ENCODE measurements at regions not wholly inside any gene's neighbourhood (a gene's known extent, or its start where the extent isn't known, plus 50 kb on each side); places are given as distances from the start of the nearest gene placed in this dataset.

GRCh38 chr20:60486315-60486714, 528.1 kb downstream of the CDH26 start:
- Mint-ChIP-seq H3K27ac (no peak overlapping the region), H3K4me3 (no peak overlapping the region), H3K27me3 (peaks cover 6% of the 10 kb centered on the region), H3K36me3 (ENCODE audit: low read depth) (no peaks in the 10 kb centered on the region), H3K9me3 (no peaks in the 10 kb centered on the region), H3K4me1 (ENCODE audit: low read depth) (no peaks in the 10 kb centered on the region)
- intact Hi-C loops (cut with DNase I, micrococcal nuclease) = no loop called here
- Histone ChIP-seq H3K27me3 (ENCODE audit: control insufficient read depth in 1 of 2, insufficient read depth in 2 of 2, low read length in 2 of 2) (peaks cover 0 to 5% of the 10 kb centered on the region in 2 experiments), H3K4me1 (ENCODE audit: insufficient read depth, low read length) (no peaks in the 10 kb centered on the region), H3K9me3 (ENCODE audit: control insufficient read depth in 1 of 2, insufficient read depth in 1 of 2, low read length in 2 of 2) (peaks cover 0 to 14% of the 10 kb centered on the region in 2 experiments), H3K36me3 (ENCODE audit: insufficient read depth, low read length) (no peaks in the 10 kb centered on the region), H3K27ac (ENCODE audit: low read depth in 1 of 2, low read length in 2 of 2) (no peak overlapping the region), H3K4me3 (ENCODE audit: low read length) (no peak overlapping the region)
- CTCF ChIA-PET = no interaction called here
- TF ChIP-seq, protein P1, sequence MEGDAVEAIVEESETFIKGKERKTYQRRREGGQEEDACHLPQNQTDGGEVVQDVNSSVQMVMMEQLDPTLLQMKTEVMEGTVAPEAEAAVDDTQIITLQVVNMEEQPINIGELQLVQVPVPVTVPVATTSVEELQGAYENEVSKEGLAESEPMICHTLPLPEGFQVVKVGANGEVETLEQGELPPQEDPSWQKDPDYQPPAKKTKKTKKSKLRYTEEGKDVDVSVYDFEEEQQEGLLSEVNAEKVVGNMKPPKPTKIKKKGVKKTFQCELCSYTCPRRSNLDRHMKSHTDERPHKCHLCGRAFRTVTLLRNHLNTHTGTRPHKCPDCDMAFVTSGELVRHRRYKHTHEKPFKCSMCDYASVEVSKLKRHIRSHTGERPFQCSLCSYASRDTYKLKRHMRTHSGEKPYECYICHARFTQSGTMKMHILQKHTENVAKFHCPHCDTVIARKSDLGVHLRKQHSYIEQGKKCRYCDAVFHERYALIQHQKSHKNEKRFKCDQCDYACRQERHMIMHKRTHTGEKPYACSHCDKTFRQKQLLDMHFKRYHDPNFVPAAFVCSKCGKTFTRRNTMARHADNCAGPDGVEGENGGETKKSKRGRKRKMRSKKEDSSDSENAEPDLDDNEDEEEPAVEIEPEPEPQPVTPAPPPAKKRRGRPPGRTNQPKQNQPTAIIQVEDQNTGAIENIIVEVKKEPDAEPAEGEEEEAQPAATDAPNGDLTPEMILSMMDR (IDR thresholded peaks at IDR 0.05) = no peak
- POLR2A ChIA-PET = no interaction called here
- DNase-seq = no peak
- ATAC-seq (ENCODE audit: poor library complexity) = no peak

DNA sequence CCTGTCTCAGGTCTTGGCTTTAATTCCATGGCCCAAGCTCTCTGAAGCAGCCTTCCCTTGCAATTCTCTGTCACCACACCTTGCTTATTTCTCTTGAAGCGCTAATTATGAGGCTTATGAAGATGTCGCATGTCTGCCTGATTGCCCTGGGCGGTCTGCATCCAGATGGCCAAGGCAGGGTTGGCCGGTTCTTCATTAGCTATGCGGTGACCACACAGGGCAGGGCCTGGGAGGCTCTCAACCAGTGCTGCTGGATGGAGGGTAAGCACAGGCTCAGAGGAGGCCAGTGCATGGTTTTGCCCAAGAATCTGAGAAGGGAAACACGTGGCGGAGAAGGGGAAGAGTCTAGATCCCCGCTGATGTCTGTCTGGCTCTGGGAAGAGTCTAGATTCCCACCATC, 528.7 kb downstream of the CDH26 start:
- Mint-ChIP-seq H3K27me3 (peaks cover 6% of the 10 kb centered on the region), H3K36me3 (ENCODE audit: low read depth) (no peaks in the 10 kb centered on the region), H3K4me3 (no peak overlapping the region), H3K27ac (no peak overlapping the region), H3K9me3 (no peaks in the 10 kb centered on the region), H3K4me1 (ENCODE audit: low read depth) (no peaks in the 10 kb centered on the region)
- intact Hi-C loops (cut with DNase I, micrococcal nuclease) = no loop called here
- Histone ChIP-seq H3K9me3 (ENCODE audit: control insufficient read depth in 1 of 2, insufficient read depth in 1 of 2, low read length in 2 of 2) (peaks cover 0 to 14% of the 10 kb centered on the region in 2 experiments), H3K27ac (ENCODE audit: low read depth in 1 of 2, low read length in 2 of 2) (no peak overlapping the region), H3K4me1 (ENCODE audit: insufficient read depth, low read length) (no peaks in the 10 kb centered on the region), H3K27me3 (ENCODE audit: control insufficient read depth in 1 of 2, insufficient read depth in 2 of 2, low read length in 2 of 2) (peaks cover 0 to 5% of the 10 kb centered on the region in 2 experiments), H3K4me3 (ENCODE audit: low read length) (no peak overlapping the region), H3K36me3 (ENCODE audit: insufficient read depth, low read length) (no peaks in the 10 kb centered on the region)
- ATAC-seq (ENCODE audit: poor library complexity) (no peak), DNase-seq (no peak)
- TF ChIP-seq, protein P1 (IDR thresholded peaks at IDR 0.05) = no peak
- POLR2A ChIA-PET = no interaction called here
- CTCF ChIA-PET = no interaction called here

- no peak overlapping the region for H3K4me3 Mint-ChIP-seq
- Histone ChIP-seq H3K9me3 (ENCODE audit: control insufficient read depth in 1 of 2, insufficient read depth in 1 of 2, low read length in 2 of 2) (peaks cover 0 to 10% of the 10 kb centered on the region in 2 experiments), H3K27me3 (ENCODE audit: control insufficient read depth in 1 of 2, insufficient read depth in 2 of 2, low read length in 2 of 2) (peaks cover 0 to 5% of the 10 kb centered on the region in 2 experiments), H3K4me1 (ENCODE audit: insufficient read depth, low read length) (no peaks in the 10 kb centered on the region), H3K27ac (ENCODE audit: low read depth in 1 of 2, low read length in 2 of 2) (no peak overlapping the region), H3K36me3 (ENCODE audit: insufficient read depth, low read length) (no peaks in the 10 kb centered on the region), H3K4me3 (ENCODE audit: low read length) (no peak overlapping the region)
- no peak overlapping the region for H3K27ac Mint-ChIP-seq
- H3K4me1 Mint-ChIP-seq (ENCODE audit: low read depth) = no peaks in the 10 kb centered on the region
- H3K36me3 Mint-ChIP-seq (ENCODE audit: low read depth) = no peaks in the 10 kb centered on the region
- H3K27me3 Mint-ChIP-seq = no peaks in the 10 kb centered on the region
- DNase-seq = no peak
- ATAC-seq (ENCODE audit: poor library complexity) = no peak
- TF ChIP-seq, protein P1 (IDR thresholded peaks at IDR 0.05) = no peak
- ChIA-PET POLR2A (no interaction called here), CTCF (no interaction called here)
- intact Hi-C loops (cut with DNase I, micrococcal nuclease) = no loop called here
- H3K9me3 Mint-ChIP-seq = no peaks in the 10 kb centered on the region
These were observed 532.2 kb downstream of the CDH26 start for GRCh38 chr20:60490217-60491050.

Data from CD4-positive, alpha-beta T cell (primary cell).